ENCODE measurements at regions not wholly inside any gene's neighbourhood (a gene's known extent, or its start where the extent isn't known, plus 50 kb on each side); places are given as distances from the start of the nearest gene placed in this dataset.

DNA sequence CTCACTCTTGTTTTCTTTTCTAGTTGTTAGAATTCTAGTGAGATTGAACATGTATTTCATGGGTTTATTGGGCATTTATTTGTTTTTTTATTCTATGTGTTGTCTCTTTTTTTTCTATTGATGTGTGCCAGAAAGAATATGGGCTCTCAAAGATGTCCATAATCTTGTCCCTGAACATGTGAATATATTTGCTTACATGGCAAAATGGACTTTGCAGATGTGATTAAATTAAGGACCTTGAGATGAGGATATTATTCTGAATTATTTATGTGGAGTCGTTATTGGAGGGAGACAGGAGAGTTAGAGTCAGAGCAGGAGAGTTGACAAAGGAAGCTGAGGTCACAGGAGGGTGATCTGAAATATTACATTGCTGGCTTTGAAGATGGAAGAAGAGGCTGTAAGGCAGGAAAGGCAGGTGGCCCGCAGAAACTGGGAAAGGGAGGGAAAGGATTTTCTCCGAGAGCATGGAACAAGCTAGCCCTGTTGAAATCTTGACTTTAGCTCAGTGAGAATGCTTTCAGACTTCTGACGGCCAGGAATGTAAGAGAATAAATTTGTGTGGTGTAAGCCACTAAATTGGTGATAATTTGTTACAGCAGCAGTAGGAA lies 82.8 kb downstream of the NABP1 start:
- H3K36me3 ChIP-seq (ENCODE audit: insufficient read depth, low read length), result no peaks in the 10 kb centered on the region
- ChIA-PET POLR2A (no interaction called here), CTCF (no interaction called here)
- no peak overlapping the region for H3K4me3 ChIP-seq (ENCODE audit: low read length)
- Mint-ChIP-seq H3K4me3 (no peak overlapping the region), H3K27ac (no peak overlapping the region), H3K9me3 (no peaks in the 10 kb centered on the region), H3K4me1 (peaks cover 0 to 6% (median 4%) of the 10 kb centered on the region in 3 donors), H3K27me3 (peaks cover 4 to 14% of the 10 kb centered on the region in 2 donors), H3K36me3 (no peaks in the 10 kb centered on the region)
- H3K27ac ChIP-seq (ENCODE audit: low read depth, low read length), result no peak overlapping the region
- H3K27me3 ChIP-seq (ENCODE audit: insufficient read depth, low read length, poor library complexity, severe bottlenecking), result no peaks in the 10 kb centered on the region
- H3K9me3 ChIP-seq (ENCODE audit: low read length), result no peaks in the 10 kb centered on the region
- no peak for DNase-seq
- H3K4me1 ChIP-seq (ENCODE audit: insufficient read depth, low read length), result no peaks in the 10 kb centered on the region

- POLR2A ChIA-PET, result no interaction called here
- peaks cover 0 to 12% (median 0%) of the 10 kb centered on the region in 3 donors for H3K36me3 Mint-ChIP-seq
- Histone ChIP-seq H3K27ac (ENCODE audit: low read depth, low read length) (no peak overlapping the region), H3K27me3 (ENCODE audit: insufficient read depth, low read length, poor library complexity, severe bottlenecking) (no peaks in the 10 kb centered on the region), H3K4me3 (ENCODE audit: low read length) (no peak overlapping the region), H3K4me1 (ENCODE audit: insufficient read depth, low read length) (no peaks in the 10 kb centered on the region), H3K36me3 (ENCODE audit: insufficient read depth, low read length) (no peaks in the 10 kb centered on the region), H3K9me3 (ENCODE audit: low read length) (no peaks in the 10 kb centered on the region)
- DNase-seq, result no peak
- no peak overlapping the region for H3K27ac Mint-ChIP-seq
- H3K9me3 Mint-ChIP-seq, result peaks cover 6 to 20% (median 18%) of the 10 kb centered on the region in 5 donors
- CTCF ChIA-PET, result no interaction called here
- no peaks in the 10 kb centered on the region for H3K4me1 Mint-ChIP-seq
- H3K4me3 Mint-ChIP-seq, result no peak overlapping the region
- peaks cover 0 to 17% of the 10 kb centered on the region in 2 donors for H3K27me3 Mint-ChIP-seq
These were observed 73.8 kb downstream of the CAVIN2 start for GRCh38 chr2:191773136-191773535.

- no peaks in the 10 kb centered on the region for H3K36me3 ChIP-seq (ENCODE audit: insufficient read depth, low read length)
- H3K4me3 ChIP-seq (ENCODE audit: low read length), result no peak overlapping the region
- H3K9me3 ChIP-seq (ENCODE audit: low read length), result no peaks in the 10 kb centered on the region
- no peak for DNase-seq
- H3K27ac Mint-ChIP-seq, result no peak overlapping the region
- POLR2A ChIA-PET, result no interaction called here
- peaks cover 6 to 20% (median 13%) of the 10 kb centered on the region in 5 donors for H3K9me3 Mint-ChIP-seq
- no peak overlapping the region for H3K27ac ChIP-seq (ENCODE audit: low read depth, low read length)
- CTCF ChIA-PET, result no interaction called here
- peaks cover 0 to 8% (median 0%) of the 10 kb centered on the region in 3 donors for H3K36me3 Mint-ChIP-seq
- H3K4me1 ChIP-seq (ENCODE audit: insufficient read depth, low read length), result no peaks in the 10 kb centered on the region
- no peaks in the 10 kb centered on the region for H3K4me1 Mint-ChIP-seq
- H3K27me3 Mint-ChIP-seq, result peaks cover 2 to 15% of the 10 kb centered on the region in 2 donors
- no peak overlapping the region for H3K4me3 Mint-ChIP-seq
- no peaks in the 10 kb centered on the region for H3K27me3 ChIP-seq (ENCODE audit: insufficient read depth, low read length, poor library complexity, severe bottlenecking)
These were observed 69.5 kb downstream of the CAVIN2 start for GRCh38 chr2:191777351-191777750.

- no peak overlapping the region for H3K4me3 ChIP-seq (ENCODE audit: low read length)
- peaks cover 0 to 7% (median 0%) of the 10 kb centered on the region in 3 donors for H3K36me3 Mint-ChIP-seq
- peaks cover 5 to 19% (median 11%) of the 10 kb centered on the region in 5 donors for H3K9me3 Mint-ChIP-seq
- H3K9me3 ChIP-seq (ENCODE audit: low read length), result no peaks in the 10 kb centered on the region
- POLR2A ChIA-PET, result no interaction called here
- H3K27ac ChIP-seq (ENCODE audit: low read depth, low read length), result no peak overlapping the region
- H3K27ac Mint-ChIP-seq, result no peak overlapping the region
- no peaks in the 10 kb centered on the region for H3K27me3 ChIP-seq (ENCODE audit: insufficient read depth, low read length, poor library complexity, severe bottlenecking)
- peaks cover 2 to 18% of the 10 kb centered on the region in 2 donors for H3K27me3 Mint-ChIP-seq
- H3K4me1 ChIP-seq (ENCODE audit: insufficient read depth, low read length), result no peaks in the 10 kb centered on the region
- no peaks in the 10 kb centered on the region for H3K36me3 ChIP-seq (ENCODE audit: insufficient read depth, low read length)
- no peak for DNase-seq
- CTCF ChIA-PET, result no interaction called here
- H3K4me1 Mint-ChIP-seq, result no peaks in the 10 kb centered on the region
- no peak overlapping the region for H3K4me3 Mint-ChIP-seq
These were observed 68.8 kb downstream of the CAVIN2 start for GRCh38 chr2:191778041-191778440.

- Mint-ChIP-seq H3K27ac (peak overlapping the region in 1 of 8 donors; percentile 22), H3K9me3 (no peaks in the 10 kb centered on the region), H3K27me3 (peaks cover 7 to 12% of the 10 kb centered on the region in 2 donors), H3K4me3 (no peak overlapping the region), H3K4me1 (no peaks in the 10 kb centered on the region), H3K36me3 (no peaks in the 10 kb centered on the region)
- Histone ChIP-seq H3K4me3 (ENCODE audit: low read length) (no peak overlapping the region), H3K27ac (ENCODE audit: low read depth, low read length) (no peak overlapping the region), H3K27me3 (ENCODE audit: insufficient read depth, low read length, poor library complexity, severe bottlenecking) (no peaks in the 10 kb centered on the region), H3K9me3 (ENCODE audit: low read length) (no peaks in the 10 kb centered on the region), H3K4me1 (ENCODE audit: insufficient read depth, low read length) (peaks cover 10% of the 10 kb centered on the region), H3K36me3 (ENCODE audit: insufficient read depth, low read length) (no peaks in the 10 kb centered on the region)
- ChIA-PET POLR2A (no interaction called here), CTCF (no interaction called here)
- DNase-seq, result no peak
These were observed 64.5 kb downstream of the CAVIN2 start for GRCh38 chr2:191782351-191782750.

- ChIA-PET CTCF (no interaction called here), POLR2A (no interaction called here)
- Histone ChIP-seq H3K4me3 (ENCODE audit: low read length) (no peak overlapping the region), H3K27me3 (ENCODE audit: insufficient read depth, low read length, poor library complexity, severe bottlenecking) (no peaks in the 10 kb centered on the region), H3K36me3 (ENCODE audit: insufficient read depth, low read length) (no peaks in the 10 kb centered on the region), H3K27ac (ENCODE audit: low read depth, low read length) (no peak overlapping the region), H3K9me3 (ENCODE audit: low read length) (no peaks in the 10 kb centered on the region), H3K4me1 (ENCODE audit: insufficient read depth, low read length) (peaks cover 10% of the 10 kb centered on the region)
- H3K4me1 Mint-ChIP-seq, result no peaks in the 10 kb centered on the region
- H3K27ac Mint-ChIP-seq, result no peak overlapping the region
- H3K36me3 Mint-ChIP-seq, result no peaks in the 10 kb centered on the region
- DNase-seq, result no peak
- peaks cover 7 to 17% of the 10 kb centered on the region in 2 donors for H3K27me3 Mint-ChIP-seq
- no peaks in the 10 kb centered on the region for H3K9me3 Mint-ChIP-seq
- H3K4me3 Mint-ChIP-seq, result no peak overlapping the region
These were observed 63.5 kb downstream of the CAVIN2 start for GRCh38 chr2:191783416-191783815.

All from CD8-positive, alpha-beta memory T cell (primary cell).